PC-9 (cell line): ENCODE measurements at regions not wholly inside any gene's neighbourhood (a gene's known extent, or its start where the extent isn't known, plus 50 kb on each side); places are given as distances from the start of the nearest gene placed in this dataset.

ENCODE experiments used
- BruUV-seq: library from RNA; stranded (reverse); fragments of 400-500 nt; replicated peaks from 2 replicates; lab custom pipeline; 2021; lab: Mats Ljungman, UMichigan
- CTCF ChIA-PET: fragments of 300-600 bp; sonication (Branson Sonifier 250); formaldehyde crosslinking; loops from one replicate; lab custom pipeline; 2022; ENCODE audit warnings: antibody characterized with exemption; lab: Charles Lee
- POLR2A ChIA-PET: fragments of 300-600 bp; sonication (Branson Sonifier 250); formaldehyde crosslinking; loops from one replicate; lab custom pipeline; 2022; ENCODE audit warnings: antibody characterized with exemption; ENCODE audit not compliant: unreplicated experiment; lab: Charles Lee
- DNase-seq, 2 experiments: peaks; one replicate each; pipeline versions ENCODE4 v3.0.0 to v3.0.0-alpha.2; 2015 to 2022; ENCODE audit warnings: mixed read lengths in 1 of 2
- H2AFZ ChIP-seq: fragments of 200-600 bp; sonication (generic); 2 replicates; pipeline ENCODE4 v1.8.1; 2017; ENCODE audit warnings: antibody characterized with exemption
- H3F3A ChIP-seq: fragments of 200-600 bp; sonication (generic); 2 replicates; pipeline ENCODE4 v1.8.1; 2017; ENCODE audit warnings: antibody characterized with exemption, mild to moderate bottlenecking, low read depth; ENCODE audit not compliant: insufficient read depth
- H3K27ac ChIP-seq: fragments of 200-600 bp; sonication (generic); 2 replicates; pipeline ENCODE4 v1.6.1; 2016; ENCODE audit warnings: mixed run types
- H3K27me3 ChIP-seq: fragments of 200-600 bp; sonication (generic); 2 replicates; pipeline ENCODE4 v1.6.1; 2016; ENCODE audit warnings: low read depth, mixed run types; ENCODE audit not compliant: insufficient read depth
- H3K36me3 ChIP-seq: fragments of 200-600 bp; sonication (generic); 2 replicates; pipeline ENCODE4 v1.6.1; 2016; ENCODE audit warnings: low read depth, mixed run types
- H3K4me1 ChIP-seq: fragments of 200-600 bp; sonication (generic); replicated peaks from 2 replicates; pipeline ENCODE4 v1.6.1; 2016; ENCODE audit warnings: mixed run types; ENCODE audit not compliant: insufficient read depth
- H3K4me2 ChIP-seq: fragments of 200-600 bp; sonication (generic); 2 replicates; pipeline ENCODE4 v1.6.1; 2017; ENCODE audit warnings: mixed run types
- H3K4me3 ChIP-seq: fragments of 200-600 bp; sonication (generic); 2 replicates; pipeline ENCODE4 v1.6.1; 2016; ENCODE audit warnings: mixed run types
- H3K79me2 ChIP-seq: fragments of 200-600 bp; sonication (generic); 2 replicates; pipeline ENCODE4 v1.6.1; 2017; ENCODE audit warnings: low read depth, mixed run types
- H3K9me2 ChIP-seq: fragments of 200-600 bp; sonication (generic); 2 replicates; pipeline ENCODE4 v1.8.1; 2017; ENCODE audit warnings: mild to moderate bottlenecking; ENCODE audit not compliant: insufficient read depth
- H3K9me3 ChIP-seq: fragments of 200-600 bp; sonication (generic); 2 replicates; pipeline ENCODE4 v1.8.1; 2016; ENCODE audit warnings: low read depth; ENCODE audit not compliant: insufficient read depth
- H4K20me1 ChIP-seq: fragments of 200-600 bp; sonication (generic); 2 replicates; pipeline ENCODE4 v1.8.1; 2017; ENCODE audit not compliant: insufficient read depth
- CTCF ChIP-seq: fragments of 200-600 bp; sonication (generic); conservative IDR thresholded peaks from 2 replicates; pipeline ENCODE4 v1.6.1; 2017; ENCODE audit warnings: mixed run types, antibody characterized with exemption, mild to moderate bottlenecking, moderate library complexity
- EZH2 ChIP-seq: fragments of 200-600 bp; sonication (generic); IDR thresholded peaks from 2 replicates; pipeline ENCODE4 v1.8.0; 2017; ENCODE audit warnings: antibody characterized with exemption, low read depth
- intact Hi-C: fragments of 100-400 bp; cut with micrococcal nuclease; formaldehyde crosslinking; loops from one replicate; pipeline ENCODE4 v1.10.0; 2022; ENCODE audit not compliant: unreplicated experiment

- no peak for TF ChIP-seq CTCF
- TF ChIP-seq EZH2: no peak
- intact Hi-C loops: no loop called here
- Histone ChIP-seq H3K9me2 (no peaks in the 10 kb centered on the region), H2AFZ (no peak overlapping the region), H3K27me3 (peaks cover 47% of the 10 kb centered on the region), H3K27ac (no peak overlapping the region), H3K36me3 (no peaks in the 10 kb centered on the region), H3F3A (no peaks in the 10 kb centered on the region), H4K20me1 (no peaks in the 10 kb centered on the region), H3K4me1 (no peaks in the 10 kb centered on the region), H3K9me3 (no peaks in the 10 kb centered on the region), H3K4me2 (no peak overlapping the region), H3K4me3 (no peak overlapping the region), H3K79me2 (no peaks in the 10 kb centered on the region)
- ChIA-PET POLR2A (no interaction called here), CTCF (no interaction called here)
- DNase-seq: no peak
- no TSS peak for BruUV-seq
These were observed 239.7 kb downstream of the EMX2 start for GRCh38 chr10:117782276-117782675.

- CTCF ChIA-PET: no interaction called here
- no TSS peak for BruUV-seq
- POLR2A ChIA-PET: no interaction called here
These were observed 241.3 kb downstream of the EMX2 start for GRCh38 chr10:117783698-117784395.

GRCh38 chr10:117784776-117785175, 242.2 kb downstream of the EMX2 start:
- TF ChIP-seq EZH2: no peak
- no peak for TF ChIP-seq CTCF
- Histone ChIP-seq H4K20me1 (no peaks in the 10 kb centered on the region), H3K9me2 (no peaks in the 10 kb centered on the region), H2AFZ (no peak overlapping the region), H3F3A (no peaks in the 10 kb centered on the region), H3K79me2 (no peaks in the 10 kb centered on the region), H3K27ac (no peak overlapping the region), H3K36me3 (no peaks in the 10 kb centered on the region), H3K4me3 (no peak overlapping the region), H3K27me3 (peaks cover 50% of the 10 kb centered on the region), H3K4me1 (no peaks in the 10 kb centered on the region), H3K4me2 (no peak overlapping the region), H3K9me3 (no peaks in the 10 kb centered on the region)
- intact Hi-C loops: no loop called here
- BruUV-seq: no TSS peak
- ChIA-PET POLR2A (no interaction called here), CTCF (no interaction called here)
- no peak for DNase-seq

More at GRCh38 chr10:117783698-117784395, 241.3 kb downstream of the EMX2 start:
- no peaks in the 10 kb centered on the region for H4K20me1 ChIP-seq
- intact Hi-C loops: no loop called here
- H3K4me2 ChIP-seq: no peak overlapping the region
- H3K4me1 ChIP-seq: no peaks in the 10 kb centered on the region
- no peak overlapping the region for H2AFZ ChIP-seq
- no peaks in the 10 kb centered on the region for H3K36me3 ChIP-seq
- no peak for DNase-seq
- no peak overlapping the region for H3K4me3 ChIP-seq
- no peaks in the 10 kb centered on the region for H3K9me3 ChIP-seq
- no peak overlapping the region for H3K27ac ChIP-seq
- no peaks in the 10 kb centered on the region for H3K79me2 ChIP-seq
- no peaks in the 10 kb centered on the region for H3F3A ChIP-seq
- no peaks in the 10 kb centered on the region for H3K9me2 ChIP-seq
- peaks cover 46% of the 10 kb centered on the region for H3K27me3 ChIP-seq
- TF ChIP-seq CTCF (no peak), EZH2 (no peak)
